ENCODE measurements at regions not wholly inside any gene's neighbourhood (a gene's known extent, or its start where the extent isn't known, plus 50 kb on each side); places are given as distances from the start of the nearest gene placed in this dataset.

DNA sequence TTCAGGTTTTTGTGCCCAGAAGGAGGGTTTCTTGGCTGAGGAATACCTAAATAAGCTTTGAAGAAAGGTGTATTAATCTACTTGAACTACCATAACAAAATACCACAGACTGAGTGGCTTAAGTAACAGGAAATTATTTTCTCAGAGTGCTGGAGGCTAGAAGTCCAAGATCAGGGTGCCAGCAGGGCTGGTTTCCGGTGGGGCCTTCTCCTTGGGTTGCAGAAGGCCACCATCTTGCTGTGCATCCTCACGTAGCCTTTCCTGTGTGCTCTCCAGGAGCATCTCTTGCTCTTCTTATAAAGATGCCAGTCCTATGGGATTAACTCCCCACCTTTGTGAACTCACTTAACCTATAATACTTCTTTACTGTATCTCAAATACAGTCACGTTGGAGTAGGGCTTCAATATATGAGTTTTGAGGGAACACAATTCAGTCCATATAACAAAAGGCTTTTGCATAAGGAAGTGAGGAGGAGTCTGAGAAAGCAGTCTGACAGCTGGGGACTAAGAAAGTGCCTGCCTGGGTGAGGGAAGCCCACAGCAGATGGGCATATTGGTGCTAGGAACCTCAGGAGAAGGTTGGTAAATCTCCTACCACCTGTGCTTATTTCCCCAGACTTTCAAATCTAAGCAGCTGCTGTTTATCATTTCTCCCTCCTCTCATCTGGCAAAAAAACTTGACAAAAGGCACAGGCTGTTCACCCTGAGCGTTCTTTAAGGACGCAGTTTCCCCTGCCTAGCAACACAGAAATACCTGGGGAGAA, 89.6 kb upstream of the CBLB start:
- H3K27me3 ChIP-seq = no peaks in the 10 kb centered on the region
- DNase-seq (no peak), ATAC-seq (ENCODE audit: low FRiP score in 2 of 2) (no peak)
- no peaks in the 10 kb centered on the region for H3K4me1 ChIP-seq
- no peaks in the 10 kb centered on the region for H3K36me3 ChIP-seq
- 88 to 90% methylated on average over 5 of the region's 5 CpGs for WGBS, 2 donors
- TF ChIP-seq, protein P1, sequence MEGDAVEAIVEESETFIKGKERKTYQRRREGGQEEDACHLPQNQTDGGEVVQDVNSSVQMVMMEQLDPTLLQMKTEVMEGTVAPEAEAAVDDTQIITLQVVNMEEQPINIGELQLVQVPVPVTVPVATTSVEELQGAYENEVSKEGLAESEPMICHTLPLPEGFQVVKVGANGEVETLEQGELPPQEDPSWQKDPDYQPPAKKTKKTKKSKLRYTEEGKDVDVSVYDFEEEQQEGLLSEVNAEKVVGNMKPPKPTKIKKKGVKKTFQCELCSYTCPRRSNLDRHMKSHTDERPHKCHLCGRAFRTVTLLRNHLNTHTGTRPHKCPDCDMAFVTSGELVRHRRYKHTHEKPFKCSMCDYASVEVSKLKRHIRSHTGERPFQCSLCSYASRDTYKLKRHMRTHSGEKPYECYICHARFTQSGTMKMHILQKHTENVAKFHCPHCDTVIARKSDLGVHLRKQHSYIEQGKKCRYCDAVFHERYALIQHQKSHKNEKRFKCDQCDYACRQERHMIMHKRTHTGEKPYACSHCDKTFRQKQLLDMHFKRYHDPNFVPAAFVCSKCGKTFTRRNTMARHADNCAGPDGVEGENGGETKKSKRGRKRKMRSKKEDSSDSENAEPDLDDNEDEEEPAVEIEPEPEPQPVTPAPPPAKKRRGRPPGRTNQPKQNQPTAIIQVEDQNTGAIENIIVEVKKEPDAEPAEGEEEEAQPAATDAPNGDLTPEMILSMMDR (IDR thresholded peaks at IDR 0.05) = no peak
- TF ChIP-seq EP300 (IDR thresholded peaks at IDR 0.05) (no peak), POLR2A (IDR thresholded peaks at IDR 0.05) (no peak), POLR2AphosphoS5 (IDR thresholded peaks at IDR 0.05) (no peak)
- H3K27ac ChIP-seq = no peak overlapping the region
- H3K4me3 ChIP-seq = no peak overlapping the region
- no peaks in the 10 kb centered on the region for H3K9me3 ChIP-seq

DNA sequence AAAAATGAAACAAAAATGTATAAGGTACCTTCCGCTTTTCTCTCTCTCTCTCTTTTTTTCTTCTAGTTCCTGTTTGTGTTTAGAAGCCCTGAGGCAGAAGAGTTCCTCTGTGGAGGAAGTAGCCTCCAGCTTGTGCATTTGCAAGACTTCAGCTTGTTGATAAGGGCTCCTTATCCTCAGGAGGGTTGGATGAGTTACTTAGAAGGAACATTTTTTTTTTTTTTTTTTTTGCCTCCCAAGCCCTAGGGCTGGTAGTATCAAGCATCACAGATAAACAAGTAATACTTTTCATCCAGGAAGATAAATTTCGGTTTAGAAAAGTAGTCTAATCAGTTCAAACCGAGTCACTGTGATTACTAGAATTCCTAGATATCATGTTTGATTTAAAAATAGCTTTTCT, 91.0 kb upstream of the CBLB start:
- 77 to 92% methylated on average over 3 of the region's 3 CpGs for WGBS, 2 donors
- Histone ChIP-seq H3K4me1 (no peaks in the 10 kb centered on the region), H3K27me3 (no peaks in the 10 kb centered on the region), H3K27ac (no peak overlapping the region), H3K9me3 (no peaks in the 10 kb centered on the region), H3K4me3 (no peak overlapping the region), H3K36me3 (no peaks in the 10 kb centered on the region)
- DNase-seq = no peak
- ATAC-seq (ENCODE audit: low FRiP score in 2 of 2) = peak in 1 of 2 donors; percentile 60
- TF ChIP-seq POLR2A (IDR thresholded peaks at IDR 0.05) (no peak), POLR2AphosphoS5 (IDR thresholded peaks at IDR 0.05) (no peak), EP300 (IDR thresholded peaks at IDR 0.05) (no peak)
- TF ChIP-seq, protein P1 (IDR thresholded peaks at IDR 0.05) = no peak

DNA sequence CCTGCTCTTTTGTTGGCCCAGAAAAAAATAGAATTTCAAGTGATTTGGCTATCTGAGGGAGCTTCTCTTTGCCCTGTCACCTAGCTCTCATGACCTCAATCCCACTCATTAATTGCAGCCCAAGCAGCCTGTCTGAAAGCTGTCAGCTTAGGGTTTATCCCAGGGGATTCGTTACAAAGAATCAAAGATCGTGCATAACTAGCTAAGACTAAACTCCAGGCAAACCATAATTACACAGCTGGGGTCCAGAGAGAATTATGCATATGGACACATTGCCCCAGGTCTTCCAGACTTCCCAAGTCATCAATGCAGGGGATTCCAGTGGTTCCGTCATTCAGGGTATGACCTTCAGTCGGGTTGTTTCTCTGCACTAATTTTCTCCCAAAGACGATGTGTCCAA, 91.6 kb upstream of the CBLB start:
- TF ChIP-seq, protein P1 (IDR thresholded peaks at IDR 0.05) = no peak
- no peak for TF ChIP-seq POLR2A (IDR thresholded peaks at IDR 0.05)
- no peak for TF ChIP-seq POLR2AphosphoS5 (IDR thresholded peaks at IDR 0.05)
- TF ChIP-seq EP300 (IDR thresholded peaks at IDR 0.05) = no peak
- DNase-seq (no peak), ATAC-seq (ENCODE audit: low FRiP score in 2 of 2) (no peak)
- Histone ChIP-seq H3K36me3 (no peaks in the 10 kb centered on the region), H3K9me3 (no peaks in the 10 kb centered on the region), H3K27ac (no peak overlapping the region), H3K4me3 (no peak overlapping the region), H3K4me1 (no peaks in the 10 kb centered on the region), H3K27me3 (no peaks in the 10 kb centered on the region)
- WGBS, 2 donors = 90 to 99% methylated on average over 5 of the region's 5 CpGs

DNA sequence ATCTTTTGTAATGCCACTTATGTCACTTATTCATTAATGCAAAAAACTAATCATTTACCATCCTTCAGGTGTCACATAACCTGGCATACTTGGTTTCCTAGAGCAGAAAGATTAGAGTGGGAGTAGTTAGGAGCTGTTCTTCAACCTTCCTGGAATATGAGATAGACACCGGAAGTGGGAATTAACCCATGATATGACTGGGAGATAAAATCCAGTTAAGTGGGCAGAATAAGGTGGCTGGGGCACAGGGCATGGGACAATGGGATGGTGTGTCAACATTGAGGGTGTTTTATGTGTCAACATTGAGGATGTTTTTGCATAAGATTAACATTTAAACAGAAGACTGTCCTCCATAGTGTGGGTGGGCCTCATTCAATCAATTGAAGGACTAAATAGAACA, 94.3 kb upstream of the CBLB start:
- TF ChIP-seq POLR2A (IDR thresholded peaks at IDR 0.05) = no peak
- TF ChIP-seq POLR2AphosphoS5 (IDR thresholded peaks at IDR 0.05) = no peak
- no peak for TF ChIP-seq EP300 (IDR thresholded peaks at IDR 0.05)
- no peak for DNase-seq
- no peaks in the 10 kb centered on the region for H3K36me3 ChIP-seq
- H3K27me3 ChIP-seq = no peaks in the 10 kb centered on the region
- WGBS, 2 donors = 76 to 89% methylated on average over 1 of the region's 1 CpG
- H3K27ac ChIP-seq = no peak overlapping the region
- no peak for ATAC-seq (ENCODE audit: low FRiP score in 2 of 2)
- H3K9me3 ChIP-seq = no peaks in the 10 kb centered on the region
- no peaks in the 10 kb centered on the region for H3K4me1 ChIP-seq
- no peak overlapping the region for H3K4me3 ChIP-seq

DNA sequence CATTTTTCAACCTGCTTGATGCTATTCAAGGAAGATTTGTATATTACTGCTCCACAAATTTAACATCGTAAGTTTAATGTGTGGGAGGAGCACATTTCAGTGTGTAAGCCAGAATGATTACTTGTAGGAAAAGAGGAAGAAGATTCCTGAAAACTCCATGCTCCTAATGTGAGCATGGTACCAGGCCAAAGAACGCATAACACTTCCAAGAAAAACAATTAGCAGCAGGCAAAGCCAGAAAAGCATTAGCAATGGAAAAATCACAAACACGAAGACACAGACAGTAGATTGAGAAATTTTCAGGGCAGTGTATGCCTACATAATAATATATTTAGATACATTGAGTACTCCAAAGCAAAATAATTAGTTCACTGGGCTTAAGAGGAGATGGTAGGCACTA, 96.6 kb upstream of the CBLB start:
- no peak for DNase-seq

More for the DNA sequence above, 96.6 kb upstream of the CBLB start:
- WGBS, 2 donors = 70 to 73% methylated on average over 3 of the region's 3 CpGs
- Histone ChIP-seq H3K27me3 (no peaks in the 10 kb centered on the region), H3K4me3 (no peak overlapping the region), H3K9me3 (no peaks in the 10 kb centered on the region), H3K4me1 (no peaks in the 10 kb centered on the region), H3K27ac (no peak overlapping the region), H3K36me3 (no peaks in the 10 kb centered on the region)
- peak in 1 of 2 donors; percentile 64 for ATAC-seq (ENCODE audit: low FRiP score in 2 of 2)
- TF ChIP-seq POLR2A (IDR thresholded peaks at IDR 0.05) (no peak), EP300 (IDR thresholded peaks at IDR 0.05) (no peak), POLR2AphosphoS5 (IDR thresholded peaks at IDR 0.05) (no peak)
- TF ChIP-seq, protein P1 (IDR thresholded peaks at IDR 0.05) = no peak

Data from upper lobe of left lung (tissue), 6 donors.